GM21528 (cell line): ENCODE measurements at regions not wholly inside any gene's neighbourhood (a gene's known extent, or its start where the extent isn't known, plus 50 kb on each side); places are given as distances from the start of the nearest gene placed in this dataset.

Source experiments
- ATAC-seq: cut with Tn5 transposase; IDR thresholded peaks from one replicate; pipeline ENCODE4 v1.9.1; 2021; ENCODE audit warnings: mild to moderate bottlenecking, moderate library complexity; ENCODE audit not compliant: unreplicated experiment, low FRiP score

GRCh38 chr4:78722878-78723277, 53.3 kb upstream of the BMP2K start:
- ATAC-seq: no peak
